HG03457 (cell line): ENCODE measurements at regions not wholly inside any gene's neighbourhood (a gene's known extent, or its start where the extent isn't known, plus 50 kb on each side); places are given as distances from the start of the nearest gene placed in this dataset.

Experiments
- ATAC-seq: cut with Tn5 transposase; IDR thresholded peaks from one replicate; pipeline ENCODE4 v1.9.1; 2021; ENCODE audit warnings: moderate number of reproducible peaks; ENCODE audit not compliant: unreplicated experiment

DNA sequence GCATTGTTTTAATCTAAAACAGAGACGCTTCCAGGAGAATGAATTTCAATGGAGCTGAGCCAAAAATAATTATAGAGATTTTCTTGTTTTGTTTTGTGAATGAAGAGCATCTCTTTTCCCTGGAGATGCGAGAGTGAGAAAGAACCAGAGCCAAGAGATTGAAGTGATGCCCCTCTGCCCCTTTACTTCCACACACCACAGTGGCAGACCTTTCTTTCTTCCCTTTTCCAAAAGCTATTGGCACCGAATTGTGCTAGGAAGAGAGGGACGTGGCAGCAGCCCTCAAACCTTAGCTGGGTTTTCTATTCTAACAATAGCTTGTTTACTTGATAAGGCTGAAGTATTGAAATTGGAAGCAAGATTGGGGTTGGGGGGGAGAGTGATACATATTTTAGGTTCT lies 133.0 kb upstream of the TMEM161B start:
- no peak for ATAC-seq

DNA sequence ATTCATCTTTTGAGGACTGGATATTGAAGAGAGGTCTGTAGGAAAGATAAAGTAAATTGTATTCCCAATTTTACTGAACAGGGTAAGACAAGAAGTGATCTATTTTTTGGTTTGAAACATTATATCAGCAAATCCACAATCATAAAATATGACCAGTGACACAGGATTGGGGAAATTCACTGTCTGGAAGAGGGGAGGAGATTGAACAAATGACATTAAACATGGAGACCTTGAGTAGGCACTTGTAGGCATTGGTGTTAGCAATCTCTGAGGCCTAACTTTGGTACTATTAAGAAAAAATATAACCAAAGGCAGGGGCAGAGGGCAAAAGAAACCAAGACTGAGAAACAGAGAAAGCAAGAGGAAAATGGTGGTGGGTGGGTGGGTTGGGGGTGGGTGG lies 132.6 kb upstream of the TMEM161B start:
- ATAC-seq: no peak

DNA sequence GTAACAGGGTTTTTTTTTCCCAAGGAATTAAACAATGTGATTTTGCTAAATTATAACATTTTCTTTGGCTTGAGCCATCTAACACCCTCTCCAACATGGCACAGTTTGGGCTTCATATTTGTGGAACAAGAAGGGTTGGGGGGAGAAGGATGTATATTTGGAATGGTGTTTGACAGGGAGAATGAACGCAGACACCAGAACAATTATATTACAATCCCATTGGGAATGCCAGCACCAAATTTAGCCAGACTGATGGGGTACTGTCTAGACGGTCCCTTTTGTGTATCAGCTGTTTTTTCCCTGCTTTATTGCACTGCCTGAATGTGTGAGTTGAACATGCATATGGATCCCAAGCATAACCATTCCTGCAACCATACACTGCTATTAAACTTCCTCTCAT lies 130.9 kb upstream of the TMEM161B start:
- no peak for ATAC-seq

DNA sequence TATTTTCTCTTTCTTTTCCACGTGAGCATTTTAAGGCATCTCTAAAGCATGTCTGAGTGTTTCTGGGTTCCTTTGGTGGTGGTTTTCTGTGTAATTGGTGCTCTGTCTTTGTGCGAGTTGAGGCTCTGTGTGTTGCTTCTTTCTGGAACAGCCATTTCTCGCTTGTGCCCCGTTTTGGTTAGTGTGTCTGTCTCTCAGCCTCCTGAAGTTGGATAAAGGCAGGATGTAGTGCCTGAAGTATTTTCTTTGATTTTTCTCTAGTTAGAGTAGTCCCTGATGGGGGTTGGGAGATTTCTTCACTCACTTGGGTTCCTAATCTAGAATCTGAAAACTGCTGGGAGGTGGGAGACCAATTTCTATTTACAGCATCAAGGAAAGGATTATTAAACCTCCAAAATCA lies 129.7 kb upstream of the TMEM161B start:
- ATAC-seq: no peak

DNA sequence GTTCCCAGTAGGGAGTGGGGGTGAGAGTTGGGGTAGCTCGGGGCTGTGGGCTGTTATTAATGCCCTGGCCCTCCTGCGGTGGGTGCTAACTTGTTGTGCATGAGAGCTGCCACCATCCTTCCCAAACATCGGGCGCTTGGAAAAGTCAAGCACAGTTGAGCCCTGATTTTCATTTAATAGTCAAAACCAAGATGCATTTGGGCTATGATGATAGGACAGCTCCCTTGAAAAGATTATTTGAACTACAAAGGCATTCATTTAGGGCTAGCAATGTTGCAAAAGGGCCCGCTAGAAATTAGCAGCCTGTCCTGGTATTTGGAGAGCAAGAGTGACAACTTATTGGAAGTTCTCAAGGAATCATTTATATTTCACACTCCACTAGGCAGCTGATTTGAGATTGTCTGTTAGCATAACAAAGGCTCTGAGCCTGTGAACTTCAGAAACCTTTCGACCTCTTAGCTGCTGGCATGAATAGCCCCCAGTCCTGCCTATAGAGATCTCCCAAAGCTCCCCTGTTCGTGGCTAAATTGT lies 128.2 kb upstream of the TMEM161B start:
- no peak for ATAC-seq

DNA sequence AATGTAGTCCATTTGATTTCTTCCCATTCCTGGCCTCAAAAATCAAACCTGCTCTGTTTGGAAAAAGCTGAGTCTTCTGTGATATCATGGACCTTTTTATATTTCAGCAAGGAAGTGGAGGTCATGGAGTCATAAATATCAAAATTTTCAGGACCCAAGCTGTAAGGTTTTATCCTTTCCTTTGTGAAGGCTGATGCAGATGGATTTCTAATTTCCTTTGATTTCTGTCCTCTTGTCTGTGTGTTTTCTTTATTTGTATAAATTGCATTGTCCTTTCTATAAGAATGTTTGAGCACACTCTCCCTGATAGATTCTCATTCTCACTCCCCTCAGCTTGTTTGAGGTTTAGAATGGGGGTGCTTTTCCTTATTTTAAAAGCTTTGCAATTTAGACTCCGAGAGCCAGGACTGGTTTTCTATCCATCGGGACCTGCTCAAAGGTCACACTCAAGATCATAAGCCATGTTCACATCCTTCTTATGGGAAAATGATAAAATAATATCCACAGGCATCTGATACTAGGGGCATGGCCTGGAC lies 127.4 kb upstream of the TMEM161B start:
- no peak for ATAC-seq

DNA sequence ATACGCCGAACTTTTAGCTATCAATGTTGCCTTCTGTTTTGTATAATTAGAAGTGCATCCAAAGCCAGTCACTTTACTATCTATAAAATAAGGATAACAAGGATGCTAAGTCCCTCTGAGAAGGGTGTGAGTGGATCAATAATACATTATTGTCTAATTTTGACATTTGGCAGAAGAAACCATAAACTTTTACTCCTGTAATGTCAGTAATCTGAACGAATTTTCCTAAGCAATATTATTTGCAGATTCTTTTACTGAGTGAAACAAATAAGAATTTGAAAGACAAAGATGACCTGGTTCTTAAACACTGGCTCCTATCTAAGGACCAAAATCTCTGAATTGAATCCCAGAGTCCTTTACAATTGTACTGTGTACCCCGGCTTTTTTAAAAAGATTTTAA lies 126.6 kb upstream of the TMEM161B start:
- no peak for ATAC-seq

DNA sequence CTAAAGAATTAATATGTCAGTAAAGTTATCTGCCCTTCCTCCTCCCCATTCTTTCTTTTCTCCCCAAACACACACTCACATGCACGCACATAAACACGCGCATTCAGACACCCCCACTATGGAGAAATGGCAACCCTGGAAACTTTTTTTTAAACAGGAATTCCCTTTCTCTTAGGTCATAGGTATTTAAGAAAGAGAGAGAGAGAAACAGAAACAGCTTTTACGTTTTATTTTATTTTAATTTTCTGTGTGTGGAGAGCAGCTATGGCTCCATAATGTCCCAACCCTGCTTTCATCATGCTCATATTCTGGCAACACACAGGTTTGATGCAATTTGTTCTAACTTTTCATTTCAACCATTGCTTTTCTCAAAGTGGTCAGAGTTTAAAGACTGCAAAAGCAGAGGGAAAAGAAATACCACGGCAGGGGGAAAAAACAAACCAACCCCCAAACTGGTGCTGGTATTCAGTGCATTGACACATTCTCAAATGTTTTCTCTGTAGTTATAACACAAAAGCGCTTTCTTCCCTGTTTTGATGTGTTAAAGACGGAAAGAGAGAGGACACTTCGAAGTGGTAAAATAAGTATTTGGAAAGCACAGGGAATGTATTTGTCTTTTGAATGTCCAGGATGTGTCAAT lies 126.0 kb upstream of the TMEM161B start:
- ATAC-seq: no peak

DNA sequence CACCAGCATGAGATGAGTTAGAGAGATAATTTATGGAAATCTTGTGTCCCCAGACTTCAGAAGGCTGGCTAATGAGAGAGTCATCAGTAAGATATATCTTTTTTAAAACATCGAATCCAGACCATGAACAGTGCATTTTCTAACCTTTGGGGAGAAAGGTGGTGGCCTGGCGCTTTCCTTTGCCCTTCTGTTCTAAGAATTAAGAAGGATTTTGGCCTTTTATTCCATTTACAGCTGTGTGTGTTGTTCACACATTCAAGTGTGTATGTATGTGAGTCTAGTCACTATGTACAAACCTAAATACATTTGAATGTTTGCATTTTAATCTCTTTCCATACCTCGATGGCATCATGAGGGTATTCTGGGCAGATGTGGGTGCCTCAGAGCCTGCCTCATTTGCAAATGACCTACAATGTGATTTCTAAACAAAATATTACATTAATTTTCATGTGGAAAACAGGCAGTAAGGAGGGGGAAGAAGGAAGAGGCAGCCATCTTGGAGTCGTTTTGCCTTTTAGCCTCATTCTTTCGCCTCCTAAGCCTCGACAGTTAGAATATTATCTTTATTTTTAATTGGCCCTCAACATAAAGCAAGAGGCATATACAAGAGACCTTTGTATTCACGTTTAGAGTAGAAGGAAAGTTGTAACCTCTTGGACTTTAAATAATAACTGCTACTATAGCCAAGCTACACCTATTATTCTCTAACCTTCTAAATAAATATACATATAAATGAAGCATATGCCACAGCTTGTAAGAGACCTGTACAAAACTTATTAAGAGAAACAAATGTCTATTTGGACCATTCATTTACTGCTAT lies 125.3 kb upstream of the TMEM161B start:
- ATAC-seq: no peak

DNA sequence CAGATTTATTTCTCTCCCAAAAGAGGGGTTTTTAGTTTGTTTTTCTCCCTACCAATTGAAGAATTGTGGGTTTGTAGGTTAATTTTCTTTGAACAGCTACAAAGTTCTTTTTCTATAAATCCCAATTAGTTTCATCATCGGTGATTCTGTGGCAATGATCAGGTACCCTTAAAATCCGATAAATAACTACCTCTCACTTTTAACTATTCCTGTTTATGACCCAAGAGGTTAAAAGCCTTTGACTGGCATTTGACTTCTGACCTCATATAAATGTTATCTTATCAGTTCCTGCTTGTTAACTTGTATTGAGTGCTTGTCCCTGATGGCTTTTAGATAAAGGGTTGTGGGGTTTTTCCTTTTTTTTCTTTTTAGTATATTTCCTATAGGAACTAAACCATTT lies 124.4 kb upstream of the TMEM161B start:
- ATAC-seq: no peak

DNA sequence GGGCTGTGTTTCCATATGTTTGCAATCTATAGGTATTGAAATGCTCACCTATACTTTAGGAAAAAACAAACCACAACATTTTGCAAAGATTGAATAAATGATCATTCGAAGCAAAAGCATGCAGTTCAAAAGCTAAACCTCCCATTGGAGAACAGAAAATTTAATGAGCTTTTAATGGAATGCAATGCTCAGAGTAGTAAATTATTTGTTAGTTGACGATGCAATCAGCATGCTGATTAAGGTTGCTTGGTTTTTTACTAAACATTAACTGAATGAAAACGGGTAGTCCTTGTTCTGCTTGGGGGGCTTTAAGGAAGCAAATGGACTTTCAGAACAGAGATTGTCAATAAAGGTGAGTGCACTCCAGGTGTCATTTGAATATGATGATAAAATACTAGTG lies 123.3 kb upstream of the TMEM161B start:
- no peak for ATAC-seq

DNA sequence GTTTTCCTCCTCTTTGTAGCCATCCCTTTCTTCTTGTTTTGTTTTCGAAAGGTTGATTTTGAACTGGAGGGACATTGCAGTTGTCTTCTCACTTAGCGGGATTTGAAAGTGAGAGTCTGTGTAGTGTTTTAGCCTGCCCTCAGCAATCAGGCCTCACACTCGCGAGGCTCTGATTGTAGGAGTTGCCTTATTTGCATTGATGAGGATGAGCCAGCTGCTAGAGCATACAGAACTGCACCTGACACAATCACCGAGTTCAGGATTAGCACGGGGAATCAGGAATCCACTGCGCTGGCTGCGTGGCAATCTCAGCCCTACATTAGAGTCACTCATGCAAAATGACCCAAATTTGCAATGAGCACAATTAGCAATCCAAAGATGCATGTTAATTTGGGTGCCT lies 122.5 kb upstream of the TMEM161B start:
- no peak for ATAC-seq

DNA sequence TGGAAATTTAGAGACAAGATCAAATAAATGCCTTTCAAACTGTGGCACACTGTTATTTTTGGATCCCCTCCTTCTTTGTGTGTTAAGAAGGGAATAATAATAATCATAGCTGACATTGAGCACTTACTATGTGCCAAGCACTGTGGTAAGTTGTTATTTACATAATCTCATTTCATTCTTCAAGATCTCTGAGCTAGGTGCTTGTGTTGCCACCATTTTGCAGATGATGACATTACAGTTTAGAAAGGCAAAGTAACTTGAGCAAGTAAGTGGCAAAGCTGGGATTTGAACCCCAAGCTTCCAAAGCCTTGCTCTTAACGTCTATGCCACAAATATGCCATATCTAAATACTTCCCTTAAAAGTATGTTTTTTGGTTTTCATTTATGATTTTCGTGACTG lies 121.8 kb upstream of the TMEM161B start:
- no peak for ATAC-seq

DNA sequence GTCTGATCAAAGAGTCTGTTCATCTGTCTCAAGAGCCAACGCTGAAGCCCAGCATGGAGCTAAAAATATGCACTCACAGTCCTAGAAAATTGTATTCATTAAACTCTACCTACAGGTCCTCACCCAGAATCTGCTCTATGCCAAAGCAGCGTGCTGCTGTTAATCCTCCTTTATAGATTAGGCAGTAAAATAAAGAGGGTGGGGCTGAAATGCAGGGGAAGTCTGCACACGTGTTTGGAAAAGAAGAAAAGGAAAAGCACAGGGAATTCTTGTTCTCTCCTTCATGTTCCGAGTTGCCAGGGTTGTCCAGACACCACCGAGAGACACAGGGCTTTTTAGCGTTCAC lies 121.4 kb upstream of the TMEM161B start:
- ATAC-seq: no peak

DNA sequence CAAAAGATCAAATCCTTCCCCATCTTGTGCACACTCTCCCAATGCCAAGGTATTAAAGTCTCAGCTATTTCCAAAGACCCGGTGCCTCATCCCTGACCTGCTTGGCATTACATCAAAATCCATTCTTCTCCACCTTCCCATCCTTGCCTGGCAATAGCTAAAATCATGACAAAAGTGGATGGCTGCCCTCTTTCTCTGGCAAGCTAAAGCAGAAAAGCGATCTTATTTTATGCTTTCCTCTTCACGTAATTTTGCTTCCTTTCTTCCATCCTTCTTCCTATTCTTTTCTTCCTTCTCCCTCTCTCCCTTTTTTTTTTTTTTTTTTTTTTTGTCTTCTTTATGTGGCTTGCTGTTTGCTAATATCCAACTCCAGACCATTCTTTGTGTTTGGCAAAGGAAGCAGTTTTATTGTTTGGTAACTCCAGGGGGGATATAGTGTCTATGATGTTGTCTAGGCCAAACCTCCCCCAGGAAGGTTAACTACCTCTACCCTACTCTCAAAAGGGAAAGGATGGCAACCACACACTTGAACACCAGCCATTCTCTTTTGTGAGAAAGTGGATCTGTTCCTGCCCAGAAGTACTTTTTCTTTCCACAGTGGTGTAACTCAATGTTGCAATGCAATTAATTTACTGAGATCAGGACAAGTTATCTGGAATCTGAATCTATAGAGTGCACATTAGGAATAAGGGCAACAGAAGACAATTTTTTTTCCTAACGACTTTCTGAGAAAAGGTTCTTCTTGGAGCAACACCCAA lies 120.9 kb upstream of the TMEM161B start:
- no peak for ATAC-seq

DNA sequence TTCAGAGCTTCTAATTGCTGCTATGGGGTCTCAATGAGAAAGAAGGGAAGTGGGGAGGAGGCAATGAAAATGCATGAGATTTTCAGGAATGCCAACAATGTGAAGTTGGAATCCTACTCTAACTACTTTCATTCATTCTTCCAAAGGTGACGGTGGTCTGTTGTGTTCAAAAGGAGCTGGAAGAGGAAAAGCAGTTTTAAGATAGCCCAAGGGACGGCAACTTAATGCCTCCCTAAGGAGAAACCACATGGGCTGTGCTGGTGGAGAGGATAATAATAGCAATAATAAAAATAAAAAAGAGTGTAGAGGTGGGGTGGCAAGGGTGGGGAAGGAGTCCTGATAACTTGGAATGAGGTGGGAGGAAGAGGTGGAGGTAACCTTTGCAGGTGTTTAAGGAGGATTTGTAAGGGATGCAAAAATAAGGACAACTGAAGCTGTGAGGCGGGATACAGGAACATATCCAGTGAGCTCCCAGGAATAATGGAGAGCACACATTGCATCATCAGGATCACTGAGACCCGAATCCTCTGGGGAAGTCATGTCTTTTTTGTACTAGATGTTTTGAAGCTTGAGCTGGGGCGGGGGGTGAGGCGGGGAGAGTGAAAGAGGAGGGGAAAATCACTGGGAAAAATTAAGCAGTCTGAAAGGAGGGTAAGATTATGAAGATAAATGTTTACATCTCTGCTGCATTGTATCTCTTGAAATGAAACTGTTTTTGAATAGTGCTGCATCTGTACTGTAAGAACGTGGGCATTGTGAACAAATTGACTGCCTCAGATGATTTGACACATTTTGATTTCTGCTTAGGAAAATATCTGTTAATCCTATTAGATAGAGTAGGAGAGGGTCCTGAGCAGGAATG lies 120.1 kb upstream of the TMEM161B start:
- no peak for ATAC-seq

DNA sequence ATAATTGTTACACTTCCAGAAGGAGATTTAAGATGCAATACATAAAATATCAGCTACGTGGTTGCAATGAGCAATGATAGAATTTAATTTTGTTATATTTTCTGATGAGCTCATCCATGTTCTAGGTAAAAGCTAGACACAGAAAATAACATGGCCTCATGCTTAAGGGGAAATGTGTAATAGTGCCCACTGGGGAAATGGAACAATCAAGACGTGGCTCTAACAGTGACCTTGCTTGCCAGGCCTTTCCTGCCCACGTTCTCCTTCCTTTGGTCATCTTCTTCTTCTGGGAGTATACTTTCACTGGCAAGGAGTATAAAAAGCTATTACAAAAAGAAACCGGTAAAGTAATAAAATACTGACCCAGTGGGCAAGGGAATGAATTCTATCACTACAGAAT lies 116.2 kb upstream of the TMEM161B start:
- ATAC-seq: no peak

DNA sequence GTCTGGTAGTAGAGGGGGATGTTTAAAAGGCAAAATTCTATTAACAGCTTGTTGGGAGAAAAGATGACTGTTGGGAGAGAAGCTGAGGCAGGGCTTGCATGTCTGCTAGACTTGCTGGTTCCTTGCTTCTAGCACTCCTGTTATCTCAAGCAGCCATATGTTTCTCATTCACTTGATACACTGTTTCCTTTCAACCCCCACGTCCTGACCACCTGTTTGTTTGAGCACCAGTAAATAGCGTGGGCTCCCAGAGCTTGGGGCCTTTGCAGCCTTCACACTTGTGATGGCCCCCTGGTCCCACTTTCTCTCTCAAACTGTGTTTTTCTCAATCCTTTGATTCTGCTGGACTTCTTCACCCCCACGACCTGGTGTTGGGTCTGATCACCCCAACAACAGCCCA lies 111.7 kb upstream of the TMEM161B start:
- no peak for ATAC-seq

DNA sequence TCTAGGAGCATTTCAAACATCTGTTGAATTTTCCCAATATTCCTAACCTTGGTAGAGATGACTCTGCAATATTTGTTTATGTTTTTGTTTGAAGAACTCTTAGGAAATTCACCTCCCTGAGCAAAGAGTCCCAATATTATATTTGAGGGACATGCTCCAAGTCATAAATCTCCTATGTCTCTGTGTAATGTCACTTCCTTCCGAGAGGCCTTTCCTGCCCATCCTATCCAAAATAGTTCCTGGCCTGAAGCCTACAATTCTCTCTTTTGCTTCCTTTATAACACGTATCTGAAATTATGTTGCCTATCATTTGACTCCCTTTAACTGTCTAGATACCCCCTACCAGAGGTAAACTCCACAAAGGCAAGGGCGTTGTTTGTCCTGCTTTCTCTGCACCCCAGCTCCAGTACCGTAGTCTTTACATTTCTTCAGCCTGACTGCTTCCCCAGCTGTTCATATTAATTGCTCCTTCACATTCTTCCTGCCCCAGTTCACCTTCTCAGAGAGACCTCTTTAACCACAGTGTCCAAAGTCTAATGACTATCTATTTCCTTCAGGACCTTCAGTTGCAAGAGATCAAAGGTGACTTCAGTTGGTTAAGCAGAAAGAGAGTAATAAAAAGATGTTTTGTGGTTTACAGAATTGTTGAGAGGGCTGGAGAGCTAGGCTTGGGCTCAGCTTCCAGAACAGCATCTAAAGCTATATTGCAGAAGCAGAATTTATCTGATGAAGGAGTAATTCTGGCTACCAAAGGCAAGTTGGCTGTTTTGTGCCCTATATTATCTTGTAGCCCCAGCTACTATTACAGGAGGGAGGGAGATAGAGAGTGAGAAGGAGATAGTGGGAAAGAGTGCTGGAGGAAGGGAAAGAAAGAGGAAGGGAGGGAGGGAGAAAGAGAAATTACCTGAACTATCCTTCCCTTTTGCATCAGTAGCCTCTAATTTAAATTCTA lies 109.3 kb upstream of the TMEM161B start:
- no peak for ATAC-seq

DNA sequence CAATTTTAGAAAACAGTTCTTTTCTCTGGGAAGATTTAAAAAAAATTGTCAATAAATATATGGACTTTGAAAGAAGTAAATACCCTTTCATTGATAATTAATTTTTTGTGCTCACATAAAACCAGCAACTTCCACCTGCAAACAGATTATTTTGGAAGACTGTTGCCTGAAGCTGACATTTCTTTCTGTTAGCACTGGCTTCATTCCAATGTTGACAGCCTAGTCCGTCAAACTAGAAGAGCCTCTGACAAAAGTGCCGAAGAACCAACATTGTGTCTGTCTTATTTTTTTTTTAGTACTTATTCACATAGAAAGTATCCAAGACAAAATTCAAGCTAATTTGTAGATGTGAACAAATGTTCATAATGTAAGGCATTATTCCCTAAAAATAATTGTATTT lies 108.6 kb upstream of the TMEM161B start:
- no peak for ATAC-seq
